ENCODE measurements at regions not wholly inside any gene's neighbourhood (a gene's known extent, or its start where the extent isn't known, plus 50 kb on each side); places are given as distances from the start of the nearest gene placed in this dataset.

- FAIRE-seq: no peak
- DNase-seq (ENCODE audit: insufficient read length): no peak
- TF ChIP-seq TAF1 (IDR thresholded peaks at IDR 0.05; ENCODE audit: borderline replicate concordance, low read depth, low read length) (no peak), POLR2AphosphoS5 (IDR thresholded peaks at IDR 0.05; ENCODE audit: low read depth, low read length) (no peak), POLR2A (IDR thresholded peaks at IDR 0.05; ENCODE audit: low read depth, low read length) (no peak)
Observed at GRCh38 chr5:56350597-56351170, 117.6 kb upstream of the ANKRD55 start.

- TF ChIP-seq POLR2A (IDR thresholded peaks at IDR 0.05; ENCODE audit: low read depth, low read length): no peak
- TF ChIP-seq POLR2AphosphoS5 (IDR thresholded peaks at IDR 0.05; ENCODE audit: low read depth, low read length): no peak
- FAIRE-seq (no peak), DNase-seq (ENCODE audit: insufficient read length) (no peak)
Observed at GRCh38 chr5:56350011-56350596, 117.0 kb upstream of the ANKRD55 start.

- FAIRE-seq: no peak
Observed at GRCh38 chr5:56349461-56349860, 116.3 kb upstream of the ANKRD55 start.

GRCh38 chr5:56346741-56347535, 113.8 kb upstream of the ANKRD55 start:
- FAIRE-seq (no peak), DNase-seq (ENCODE audit: insufficient read length) (no peak)
- no peak for TF ChIP-seq POLR2AphosphoS5 (IDR thresholded peaks at IDR 0.05; ENCODE audit: low read depth, low read length)
- no peak for TF ChIP-seq POLR2A (IDR thresholded peaks at IDR 0.05; ENCODE audit: low read depth, low read length)
- TF ChIP-seq TAF1 (IDR thresholded peaks at IDR 0.05; ENCODE audit: borderline replicate concordance, low read depth, low read length): no peak

More at GRCh38 chr5:56349461-56349860, 116.3 kb upstream of the ANKRD55 start:
- no peak for DNase-seq (ENCODE audit: insufficient read length)
- TF ChIP-seq TAF1 (IDR thresholded peaks at IDR 0.05; ENCODE audit: borderline replicate concordance, low read depth, low read length) (no peak), POLR2A (IDR thresholded peaks at IDR 0.05; ENCODE audit: low read depth, low read length) (no peak), POLR2AphosphoS5 (IDR thresholded peaks at IDR 0.05; ENCODE audit: low read depth, low read length) (no peak)

- TF ChIP-seq TAF1 (IDR thresholded peaks at IDR 0.05; ENCODE audit: borderline replicate concordance, low read depth, low read length): no peak
- TF ChIP-seq POLR2A (IDR thresholded peaks at IDR 0.05; ENCODE audit: low read depth, low read length): no peak
- no peak for TF ChIP-seq POLR2AphosphoS5 (IDR thresholded peaks at IDR 0.05; ENCODE audit: low read depth, low read length)
- no peak for DNase-seq (ENCODE audit: insufficient read length)
- no peak for FAIRE-seq
Observed at GRCh38 chr5:56346044-56346710, 113.0 kb upstream of the ANKRD55 start.

- FAIRE-seq (no peak), DNase-seq (ENCODE audit: insufficient read length) (no peak)
- TF ChIP-seq POLR2AphosphoS5 (IDR thresholded peaks at IDR 0.05; ENCODE audit: low read depth, low read length) (no peak), POLR2A (IDR thresholded peaks at IDR 0.05; ENCODE audit: low read depth, low read length) (no peak), TAF1 (IDR thresholded peaks at IDR 0.05; ENCODE audit: borderline replicate concordance, low read depth, low read length) (no peak)
Observed at GRCh38 chr5:56345352-56345751, 112.2 kb upstream of the ANKRD55 start.

- DNase-seq (ENCODE audit: insufficient read length) (no peak), FAIRE-seq (no peak)
- TF ChIP-seq POLR2A (IDR thresholded peaks at IDR 0.05; ENCODE audit: low read depth, low read length): no peak
- TF ChIP-seq TAF1 (IDR thresholded peaks at IDR 0.05; ENCODE audit: borderline replicate concordance, low read depth, low read length): no peak
- TF ChIP-seq POLR2AphosphoS5 (IDR thresholded peaks at IDR 0.05; ENCODE audit: low read depth, low read length): no peak
Observed at GRCh38 chr5:56344594-56344993, 111.5 kb upstream of the ANKRD55 start.

GRCh38 chr5:56343988-56344387, 110.9 kb upstream of the ANKRD55 start:
- DNase-seq (ENCODE audit: insufficient read length): no peak
- FAIRE-seq: no peak
- no peak for TF ChIP-seq TAF1 (IDR thresholded peaks at IDR 0.05; ENCODE audit: borderline replicate concordance, low read depth, low read length)
- no peak for TF ChIP-seq POLR2A (IDR thresholded peaks at IDR 0.05; ENCODE audit: low read depth, low read length)
- no peak for TF ChIP-seq POLR2AphosphoS5 (IDR thresholded peaks at IDR 0.05; ENCODE audit: low read depth, low read length)

- FAIRE-seq (no peak), DNase-seq (ENCODE audit: insufficient read length) (no peak)
- TF ChIP-seq TAF1 (IDR thresholded peaks at IDR 0.05; ENCODE audit: borderline replicate concordance, low read depth, low read length) (no peak), POLR2AphosphoS5 (IDR thresholded peaks at IDR 0.05; ENCODE audit: low read depth, low read length) (no peak), POLR2A (IDR thresholded peaks at IDR 0.05; ENCODE audit: low read depth, low read length) (no peak)
Observed at GRCh38 chr5:56342616-56343015, 109.5 kb upstream of the ANKRD55 start.

- TF ChIP-seq POLR2AphosphoS5 (IDR thresholded peaks at IDR 0.05; ENCODE audit: low read depth, low read length): no peak
- TF ChIP-seq TAF1 (IDR thresholded peaks at IDR 0.05; ENCODE audit: borderline replicate concordance, low read depth, low read length): no peak
- TF ChIP-seq POLR2A (IDR thresholded peaks at IDR 0.05; ENCODE audit: low read depth, low read length): no peak
- DNase-seq (ENCODE audit: insufficient read length): no peak
- FAIRE-seq: no peak
Observed at GRCh38 chr5:56340196-56340980, 107.3 kb upstream of the ANKRD55 start.

GRCh38 chr5:56339732-56340131, 106.6 kb upstream of the ANKRD55 start:
- FAIRE-seq (no peak), DNase-seq (ENCODE audit: insufficient read length) (no peak)
- no peak for TF ChIP-seq POLR2AphosphoS5 (IDR thresholded peaks at IDR 0.05; ENCODE audit: low read depth, low read length)
- no peak for TF ChIP-seq POLR2A (IDR thresholded peaks at IDR 0.05; ENCODE audit: low read depth, low read length)
- TF ChIP-seq TAF1 (IDR thresholded peaks at IDR 0.05; ENCODE audit: borderline replicate concordance, low read depth, low read length): no peak
